NCI-H187 treated with DMSO at 0.1 percent for 48 hours (cell line): ENCODE measurements at regions not wholly inside any gene's neighbourhood (a gene's known extent, or its start where the extent isn't known, plus 50 kb on each side); places are given as distances from the start of the nearest gene placed in this dataset.

Experiments
- DNase-seq: peaks from one replicate; lab custom pipeline; 2025; lab: John Stamatoyannopoulos, UW

- DNase-seq: no peak
These were observed 53.2 kb upstream of the FAM3C start for GRCh38 chr7:121449329-121449728.

GRCh38 chr7:121448429-121448828 lies 52.3 kb upstream of the FAM3C start:
- DNase-seq: no peak

- DNase-seq: no peak
These were observed 51.8 kb upstream of the FAM3C start for GRCh38 chr7:121447911-121448300.

GRCh38 chr7:121447243-121447910 lies 51.3 kb upstream of the FAM3C start:
- no peak for DNase-seq

- no peak for DNase-seq
These were observed 50.4 kb upstream of the FAM3C start for GRCh38 chr7:121446526-121446925.
